HG03575 (cell line): ENCODE measurements at regions not wholly inside any gene's neighbourhood (a gene's known extent, or its start where the extent isn't known, plus 50 kb on each side); places are given as distances from the start of the nearest gene placed in this dataset.
"Not testable (repeated sequence)": the region's sequence is repeated elsewhere in the genome, so short reads cannot be mapped to it uniquely, and the experiment has no call there.

Experiments
- ATAC-seq: cut with Tn5 transposase; IDR thresholded peaks from one replicate; pipeline ENCODE4 v1.9.1; 2021; ENCODE audit not compliant: unreplicated experiment, insufficient number of reproducible peaks, low FRiP score; ENCODE audit errors: extremely low read depth

DNA sequence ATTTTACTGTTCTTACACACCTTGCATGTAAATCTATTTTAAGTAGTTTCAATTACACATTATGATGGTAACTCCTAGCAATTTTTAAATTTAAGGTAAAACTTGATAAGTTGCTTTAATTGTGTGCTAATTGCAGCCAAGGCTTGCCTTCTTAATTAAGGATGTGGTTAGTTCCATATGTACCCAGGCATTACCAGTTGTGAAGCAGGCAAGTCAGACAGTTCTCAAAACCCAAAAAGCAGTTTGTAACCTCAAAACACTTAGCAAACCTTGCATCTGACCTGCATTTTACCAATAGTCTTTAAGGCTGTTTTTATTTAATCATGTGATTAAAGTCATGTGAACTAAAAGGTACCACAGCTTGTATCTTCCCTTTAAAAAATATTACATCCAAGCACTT lies 1159.4 kb downstream of the DSC3 start:
- ATAC-seq, result no peak

DNA sequence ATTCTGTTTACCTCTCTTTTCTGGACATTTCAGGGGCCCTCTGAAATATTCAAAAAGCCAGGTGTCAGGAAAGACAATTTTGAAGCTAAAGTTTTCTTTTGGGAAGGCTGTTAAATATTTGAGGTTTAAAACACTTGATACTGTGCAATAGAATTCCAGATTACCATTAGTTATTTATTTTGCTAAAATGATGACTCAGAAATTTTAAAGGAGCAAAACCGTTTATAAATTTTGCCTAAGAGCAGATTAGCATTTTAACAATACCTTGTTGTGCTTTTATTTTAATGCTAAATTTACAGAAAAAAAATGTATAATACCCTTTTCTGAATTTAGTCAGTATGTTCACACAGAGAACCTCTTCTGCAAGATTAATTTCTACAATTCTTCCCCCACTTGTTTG lies 1159.9 kb downstream of the DSC3 start:
- ATAC-seq, result no peak

DNA sequence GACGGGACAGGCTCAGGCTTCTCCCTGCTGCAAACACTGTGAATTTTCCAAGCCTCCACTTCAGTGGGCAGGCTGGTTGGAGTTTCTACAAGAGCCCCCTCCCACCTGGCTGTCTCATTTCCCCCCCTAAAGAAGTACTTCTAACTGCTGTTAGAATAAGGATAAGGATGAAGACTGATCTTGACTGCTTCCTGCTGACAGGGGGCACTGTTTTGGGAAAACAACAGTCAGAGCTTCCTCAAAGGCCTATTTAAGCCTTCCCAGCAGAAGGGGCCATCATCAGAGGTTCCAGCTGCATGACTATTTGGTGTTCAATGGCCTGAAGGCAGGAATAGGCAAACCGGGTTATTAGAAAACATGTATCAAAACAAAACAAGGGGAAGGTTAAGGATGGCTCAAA lies 1162.8 kb downstream of the DSC3 start:
- no peak for ATAC-seq

DNA sequence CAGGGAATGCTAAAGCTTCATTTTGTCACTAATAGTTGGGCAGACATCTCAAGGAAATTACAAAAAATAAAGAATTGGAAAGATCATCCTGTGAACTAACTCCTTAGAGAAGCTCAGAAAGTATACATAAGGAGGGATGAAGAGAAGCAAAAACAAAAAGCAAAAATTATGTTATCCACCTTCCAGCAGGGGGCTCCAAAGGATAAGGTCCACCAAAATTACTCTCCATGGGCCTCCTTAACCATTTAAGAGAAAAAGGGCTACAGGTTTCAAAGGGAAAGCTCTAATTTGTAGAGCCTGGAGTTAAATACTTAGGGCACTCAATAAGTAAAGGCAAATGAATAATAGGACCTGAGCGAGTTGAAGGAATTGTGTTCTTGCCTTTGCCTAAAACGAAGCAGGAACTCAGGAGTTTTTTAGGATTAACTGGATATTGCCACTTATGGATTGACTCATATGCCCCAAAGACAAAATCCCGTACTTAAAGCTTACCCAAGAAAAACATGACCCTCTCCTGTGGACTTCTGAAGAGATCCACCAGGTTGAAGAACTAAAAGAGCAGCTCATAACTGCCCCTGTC lies 1167.9 kb downstream of the DSC3 start:
- no peak for ATAC-seq

DNA sequence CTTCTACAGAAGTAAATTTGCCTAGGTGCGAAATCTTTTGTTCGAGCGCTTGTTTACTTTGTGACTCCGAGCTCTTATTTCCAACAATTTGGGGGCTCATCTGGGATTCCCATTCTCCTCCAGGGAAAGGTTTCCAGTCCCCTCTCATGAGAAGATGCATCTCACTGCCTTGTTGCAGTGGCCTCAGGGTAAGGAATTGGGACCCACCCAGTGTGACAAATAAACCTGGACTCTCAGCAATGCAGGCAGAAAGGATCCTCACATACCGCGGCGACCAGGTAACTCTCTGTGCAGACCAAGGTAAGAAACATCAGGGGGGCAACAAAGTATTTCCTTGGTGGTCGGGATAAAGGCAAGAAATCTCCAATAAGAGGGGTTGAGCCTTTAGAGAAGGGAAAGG lies 1169.3 kb downstream of the DSC3 start:
- ATAC-seq, result no peak

DNA sequence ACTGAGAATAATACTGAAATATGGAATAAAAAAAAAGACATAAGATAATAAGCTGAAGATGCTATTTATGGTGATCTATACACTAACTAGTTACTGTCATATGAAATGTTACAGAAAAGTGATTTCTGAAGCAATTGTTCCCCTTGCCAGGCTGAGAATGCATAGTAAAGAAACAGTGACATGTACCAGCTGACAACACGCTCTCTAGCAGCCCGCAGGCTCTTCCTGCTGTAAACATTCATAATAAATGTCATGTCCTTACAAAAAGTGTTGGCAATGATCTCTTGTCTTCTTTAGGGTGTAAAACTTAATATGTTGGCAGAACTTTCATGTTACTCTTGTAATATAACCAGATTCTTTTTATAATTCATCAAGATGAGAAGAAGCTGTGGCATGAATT lies 1171.3 kb downstream of the DSC3 start:
- no peak for ATAC-seq

DNA sequence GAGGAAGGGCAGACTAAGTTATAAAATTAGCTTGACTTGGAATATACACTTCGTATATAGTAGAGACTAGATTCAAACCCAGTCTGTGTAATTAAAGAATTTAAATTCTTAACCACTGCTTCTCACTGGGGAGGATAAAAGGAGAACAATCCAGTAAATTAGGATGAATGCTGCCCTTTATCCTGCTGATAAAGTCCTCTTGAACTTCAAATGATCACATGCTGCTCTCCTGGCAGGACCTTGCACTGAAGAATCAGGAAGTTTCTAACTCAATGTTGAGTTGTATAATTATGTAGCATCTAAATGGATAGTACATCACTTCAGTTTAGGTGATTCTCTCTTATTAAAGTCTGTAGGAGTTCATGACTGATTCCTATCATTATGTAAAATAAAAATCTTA lies 1179.7 kb downstream of the DSC3 start:
- no peak for ATAC-seq

DNA sequence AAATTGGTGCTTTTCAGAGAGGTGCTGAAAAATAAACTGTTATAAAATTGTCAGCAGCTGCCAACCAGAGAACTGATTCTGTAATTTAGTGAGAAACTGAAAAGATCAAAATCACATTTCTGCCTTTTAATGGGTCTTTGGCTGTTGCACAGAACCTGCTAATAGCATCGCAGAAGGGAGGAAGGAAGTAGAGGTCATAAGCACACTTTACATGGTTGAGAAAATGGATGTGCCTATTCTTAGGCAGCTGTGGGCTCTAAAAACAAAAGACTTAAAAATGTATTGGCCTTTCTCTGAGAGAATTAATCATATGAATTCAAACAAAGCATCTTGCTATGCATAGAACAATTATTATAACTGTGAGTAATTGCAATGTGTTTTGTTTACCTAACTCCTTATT lies 1186.9 kb downstream of the DSC3 start:
- ATAC-seq, result no peak

DNA sequence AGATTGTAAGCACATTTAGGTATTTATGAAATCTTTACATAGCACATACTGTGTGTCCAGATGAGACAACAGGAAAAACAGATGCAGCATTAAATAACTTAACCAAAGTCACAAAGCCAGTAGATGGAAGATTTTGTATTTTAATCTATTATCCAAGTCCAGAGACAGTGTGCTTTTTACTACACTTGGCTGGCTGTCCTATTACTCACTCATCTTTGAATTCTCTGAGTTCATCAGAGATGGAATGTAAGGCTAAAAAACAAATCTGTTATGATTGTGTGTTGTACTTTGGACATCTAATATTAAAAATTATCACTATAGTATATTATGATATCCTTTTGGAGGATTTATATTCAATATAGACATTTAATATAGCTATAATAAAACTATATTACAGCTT lies 1189.4 kb downstream of the DSC3 start:
- no peak for ATAC-seq

DNA sequence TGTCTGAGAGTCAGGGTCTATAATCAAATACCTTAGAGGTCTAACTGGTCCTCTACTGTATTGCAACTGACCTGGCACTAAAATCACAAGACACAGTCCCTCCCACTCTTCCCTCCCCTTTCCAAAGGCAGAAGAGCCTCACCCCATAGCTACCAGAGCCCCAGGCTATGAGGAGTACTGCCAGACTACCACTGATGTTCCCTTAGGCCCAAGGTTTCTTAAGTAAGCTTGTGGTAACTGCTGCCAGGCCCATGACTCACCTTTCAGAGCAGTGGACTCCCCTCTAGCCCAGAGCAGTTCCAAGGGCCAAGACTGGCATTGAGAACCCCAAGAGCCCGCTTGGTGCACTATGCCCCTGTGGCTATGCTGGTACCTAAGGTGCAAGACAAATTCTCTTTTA lies 1193.4 kb downstream of the DSC3 start:
- ATAC-seq, result no peak

DNA sequence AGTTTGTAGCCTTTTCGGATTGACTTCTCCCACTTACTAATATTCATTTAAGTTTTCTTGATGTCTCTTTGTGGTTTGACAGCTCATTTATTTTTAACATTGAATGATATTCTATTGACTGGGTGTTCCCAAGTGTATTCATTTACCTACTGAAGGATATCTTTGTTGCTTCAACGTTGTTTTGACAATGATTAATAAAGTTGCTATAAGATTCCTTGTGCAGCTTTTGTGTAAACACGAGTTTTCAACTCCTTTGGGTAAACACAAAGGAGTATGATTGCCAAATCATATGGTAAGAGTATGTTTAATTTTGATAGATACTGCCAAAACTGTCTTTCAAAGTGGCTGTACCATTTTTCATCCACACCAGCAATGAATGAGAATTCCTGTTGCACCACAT lies 1200.9 kb downstream of the DSC3 start:
- ATAC-seq, result no peak

DNA sequence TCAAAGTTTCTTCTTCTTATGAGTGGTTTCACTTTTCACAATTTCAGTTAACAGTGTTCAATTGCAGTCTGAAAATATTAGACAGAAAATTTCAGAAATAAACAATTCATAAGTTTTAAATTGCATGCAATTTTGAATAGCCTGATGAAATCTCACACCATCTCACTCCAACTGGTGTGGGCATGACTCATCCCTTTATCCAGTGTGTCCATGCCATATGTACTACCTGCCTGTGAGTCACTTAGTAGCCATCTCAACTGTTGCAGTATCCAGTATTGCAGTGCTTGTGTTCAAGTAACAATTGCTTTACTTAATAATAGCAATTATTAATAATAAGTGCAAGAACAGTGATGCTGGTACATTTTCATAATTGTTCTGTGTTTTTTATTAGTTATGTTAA lies 1202.5 kb downstream of the DSC3 start:
- no peak for ATAC-seq

DNA sequence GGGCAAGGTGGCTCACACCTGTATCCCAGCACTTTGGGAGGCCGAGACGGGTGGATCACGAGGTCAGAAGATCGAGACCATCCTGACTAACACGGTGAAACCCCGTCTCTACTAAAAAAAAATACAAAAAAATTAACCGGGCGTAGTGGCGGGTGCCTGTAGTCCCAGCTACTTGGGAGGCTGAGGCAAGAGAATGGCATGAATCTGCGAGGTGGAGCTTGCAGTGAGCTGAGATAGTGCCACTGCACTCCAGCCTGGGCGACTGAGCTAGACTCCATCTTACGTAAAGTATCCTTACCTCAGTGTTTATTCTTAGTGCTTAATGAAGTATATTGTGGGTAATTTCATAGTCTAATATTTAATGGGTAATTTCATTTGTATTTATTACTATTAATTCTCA lies 1203.6 kb downstream of the DSC3 start:
- ATAC-seq, result not testable (repeated sequence)

DNA sequence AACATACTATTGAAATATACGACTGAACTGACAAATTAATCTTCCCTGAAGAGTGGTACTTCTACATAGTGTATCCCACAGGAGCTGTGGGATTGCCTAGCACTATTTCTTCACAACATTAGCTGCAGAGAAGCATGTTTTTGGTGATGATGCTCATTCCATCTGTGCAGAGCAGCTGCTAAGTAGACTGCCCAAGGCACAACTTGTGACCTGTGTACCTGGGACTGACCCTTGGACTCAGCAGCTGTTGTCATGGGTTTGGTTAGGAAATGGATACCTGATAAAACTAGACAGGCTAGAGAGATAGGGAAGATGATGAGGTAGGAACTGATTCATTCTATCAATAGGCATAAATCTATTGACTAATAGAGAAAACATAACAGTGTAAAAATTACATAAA lies 1204.0 kb downstream of the DSC3 start:
- ATAC-seq, result no peak

DNA sequence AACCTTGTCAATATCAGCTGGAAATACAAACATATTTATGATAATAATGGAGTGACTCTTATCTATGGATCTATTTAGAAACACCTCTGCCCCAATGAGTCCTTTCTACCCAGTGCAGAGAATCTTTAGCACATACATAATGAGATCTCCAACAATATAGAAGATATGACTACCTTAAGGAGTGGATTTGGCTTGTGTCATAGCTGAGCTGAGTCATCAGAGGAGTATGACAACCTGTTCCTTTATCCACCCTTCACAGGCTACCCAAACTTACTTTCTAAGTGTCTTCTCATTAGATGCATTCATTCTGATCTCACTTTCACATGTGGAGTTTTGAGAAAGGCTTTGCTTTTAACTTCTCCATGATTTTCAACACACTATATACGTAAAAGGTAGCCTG lies 1218.9 kb downstream of the DSC3 start:
- no peak for ATAC-seq

DNA sequence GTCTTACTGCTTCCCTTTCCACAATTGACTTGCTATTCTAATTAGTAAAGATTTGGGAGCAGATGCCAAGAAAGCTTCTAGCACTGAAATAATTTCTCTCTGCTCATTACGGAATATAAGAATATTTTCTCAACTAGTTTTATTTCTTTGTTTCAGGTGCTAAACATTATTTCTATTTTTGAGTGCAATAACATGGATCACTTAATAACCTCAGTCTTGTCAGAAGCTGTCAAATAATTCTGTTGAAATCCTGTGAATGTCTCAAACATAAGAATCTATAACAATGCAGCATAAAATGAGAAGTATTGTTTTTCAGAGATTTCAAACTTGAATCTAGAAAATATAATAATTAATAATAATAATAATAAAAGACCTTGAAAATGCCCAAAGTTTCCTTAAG lies 1221.0 kb downstream of the DSC3 start:
- no peak for ATAC-seq

DNA sequence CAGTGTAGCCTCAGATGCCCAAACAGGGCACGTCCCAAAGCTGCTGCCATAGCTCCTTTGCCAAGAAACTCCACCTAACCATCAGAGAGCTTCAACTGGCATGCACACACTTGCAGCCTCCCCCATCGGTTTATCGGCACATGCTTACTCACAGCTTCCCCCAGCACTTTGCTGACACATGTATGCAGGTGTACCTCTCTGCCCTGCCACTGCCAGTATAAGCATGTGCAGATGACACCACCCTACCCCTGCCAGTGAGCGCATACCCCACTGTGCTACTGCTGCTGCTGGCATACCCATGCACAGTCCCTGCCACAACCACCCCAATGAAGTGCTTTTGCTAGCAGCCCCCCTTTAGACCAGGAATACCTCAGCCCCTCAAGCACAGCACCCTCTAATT lies 1231.0 kb downstream of the DSC3 start:
- ATAC-seq, result no peak

DNA sequence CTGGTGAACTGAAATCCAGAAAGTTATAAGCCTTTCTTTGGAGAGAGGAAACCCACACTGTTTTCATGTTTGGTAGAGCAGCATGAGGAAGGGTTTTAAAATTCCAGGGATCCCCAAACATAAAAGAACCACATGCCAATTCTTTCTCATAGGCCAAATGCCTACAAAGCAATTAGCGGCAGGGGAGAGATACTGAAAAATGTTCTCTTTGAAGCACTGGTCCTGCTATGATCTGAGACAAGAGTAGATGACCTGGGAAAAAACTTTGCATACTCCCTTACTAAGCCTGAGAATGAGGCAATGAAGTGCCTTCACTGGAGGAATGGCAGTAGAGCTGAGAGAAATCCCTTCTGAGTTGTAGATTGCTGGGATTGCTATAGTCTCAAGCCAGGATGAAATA lies 1261.7 kb downstream of the DSC3 start:
- no peak for ATAC-seq

DNA sequence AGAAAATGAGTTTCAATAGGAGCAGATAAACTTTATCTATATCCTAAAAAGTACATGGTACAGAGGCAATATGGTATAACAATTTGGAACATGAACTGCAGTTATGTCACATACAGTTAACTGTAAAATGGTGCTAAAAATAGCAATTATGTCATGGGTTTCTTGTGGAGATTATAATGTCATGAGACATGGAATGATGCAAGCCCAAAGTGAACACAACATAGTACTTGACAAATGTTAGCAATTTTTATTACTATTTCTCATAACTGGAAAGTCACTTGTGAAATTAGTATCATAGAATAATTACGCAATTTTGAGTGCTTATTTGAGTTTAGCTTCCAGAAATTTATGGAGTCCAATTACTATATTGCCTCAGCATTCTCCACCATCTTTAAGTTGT lies 1263.4 kb downstream of the DSC3 start:
- ATAC-seq, result no peak

DNA sequence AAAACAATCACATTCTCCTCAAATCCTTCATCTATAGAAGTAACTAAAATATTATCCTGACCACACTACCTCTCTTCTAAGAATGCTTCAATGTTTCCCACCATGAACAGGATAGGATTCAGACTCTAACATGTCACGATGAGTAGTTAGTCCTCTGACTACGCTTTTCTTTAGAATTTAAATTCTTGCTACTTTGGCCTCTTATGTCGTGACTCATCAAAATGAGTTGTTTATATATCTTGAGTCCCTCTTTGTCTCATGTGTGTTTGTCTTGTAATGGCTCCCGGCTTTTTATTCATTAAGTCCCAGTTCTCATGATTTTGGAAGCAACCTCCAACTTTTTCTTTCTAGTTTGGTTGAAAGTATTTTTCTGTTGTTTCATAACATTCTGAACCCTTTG lies 1289.2 kb downstream of the DSC3 start:
- ATAC-seq, result no peak

DNA sequence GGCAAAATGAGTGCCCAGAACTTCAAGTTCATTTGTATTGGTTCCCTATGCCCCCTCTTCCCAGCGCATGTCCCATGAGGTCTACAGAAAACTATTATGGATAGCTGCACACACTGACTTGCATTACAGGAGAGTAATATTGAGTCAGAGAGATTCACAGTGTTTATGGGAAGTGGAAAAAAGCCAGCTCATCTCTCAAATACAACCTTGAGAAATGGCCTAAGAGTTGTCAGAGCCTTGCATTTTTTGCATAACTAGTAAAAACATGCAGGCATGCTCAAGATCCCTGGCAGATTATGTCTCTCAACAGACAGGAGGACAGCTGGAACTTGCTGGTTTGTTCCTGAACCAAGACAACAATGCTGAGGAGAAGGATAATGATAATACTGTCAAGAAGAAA lies 1292.8 kb downstream of the DSC3 start:
- no peak for ATAC-seq

DNA sequence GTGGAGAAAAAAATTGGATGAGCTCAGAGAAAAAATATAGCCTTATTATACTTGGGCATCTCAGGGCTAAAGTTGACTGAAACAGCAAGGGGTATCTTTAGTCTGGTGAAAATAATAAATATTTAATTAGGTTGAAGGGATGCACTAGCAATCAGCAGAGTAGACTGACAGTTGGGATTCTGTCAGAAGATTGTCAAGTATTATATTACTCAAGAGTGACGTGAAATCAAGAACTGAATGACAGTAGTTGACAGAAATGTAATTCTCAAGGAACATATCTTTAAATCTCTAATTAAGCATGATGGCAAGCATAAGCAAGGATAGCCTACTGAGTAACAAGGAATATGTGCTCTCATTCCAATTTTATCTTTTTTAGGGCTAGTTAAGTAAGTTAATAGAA lies 1301.1 kb downstream of the DSC3 start:
- ATAC-seq, result no peak
